B cell (primary cell): ENCODE measurements at regions not wholly inside any gene's neighbourhood (a gene's known extent, or its start where the extent isn't known, plus 50 kb on each side); places are given as distances from the start of the nearest gene placed in this dataset.

Experiments
- ATAC-seq: fragments of 200-7000 bp; cut with Tn5 transposase; one replicate; pipeline ENCODE4 v1.10.0; 2021; ENCODE audit warnings: low read depth, mild to moderate bottlenecking, moderate number of reproducible peaks, moderate library complexity
- CTCF ChIA-PET: fragments of 350-600 bp; sonication (Branson Sonifier 250); formaldehyde crosslinking; loops from one replicate; lab custom pipeline; 2021; ENCODE audit warnings: antibody characterized with exemption, inconsistent platforms; lab: Charles Lee
- POLR2A ChIA-PET: fragments of 350-600 bp; sonication (Branson Sonifier 250); formaldehyde crosslinking; loops from one replicate; lab custom pipeline; 2021; ENCODE audit warnings: antibody characterized with exemption; lab: Charles Lee
- DNase-seq: peaks from one replicate; pipeline ENCODE4 v3.0.0; 2013
- H2AFZ ChIP-seq: 2 replicates; pipeline ENCODE4 v1.6.1; 2012; ENCODE audit warnings: mild to moderate bottlenecking, low read depth, low read length; ENCODE audit not compliant: insufficient read depth, poor library complexity, severe bottlenecking
- H3K27ac ChIP-seq, 2 donors: 1 replicate in 1 of 2; 2 replicates in 1 of 2; pipeline ENCODE4 v1.5.1; 2012 to 2013; ENCODE audit warnings: low read length in 2 of 2, mild to moderate bottlenecking in 2 of 2, moderate library complexity in 1 of 2
- H3K27me3 ChIP-seq, 4 experiments: fragments of 200-600 bp in 1 of 4; sonication (generic) in 1 of 4; replicated peaks in 1 of 4; 1 replicate in 2 of 4; 2 replicates in 2 of 4; pipeline versions ENCODE4 v1.6.1 to v1.7.0; 2013 to 2016; ENCODE audit warnings: low read length in 3 of 4, mild to moderate bottlenecking in 2 of 4, mixed read lengths in 1 of 4, moderate library complexity in 1 of 4; ENCODE audit not compliant: insufficient read depth in 4 of 4, control insufficient read depth in 3 of 4; ENCODE audit errors: control extremely low read depth in 1 of 4
- H3K36me3 ChIP-seq, 2 experiments: replicated peaks in 1 of 2; 1 replicate in 1 of 2; 2 replicates in 1 of 2; pipeline versions ENCODE4 v1.6.1 to v1.7.1; 2013; ENCODE audit warnings: low read length in 1 of 2; ENCODE audit not compliant: insufficient read depth in 2 of 2, control insufficient read depth in 1 of 2; ENCODE audit errors: control extremely low read depth in 1 of 2, extremely low read depth in 1 of 2
- H3K4me1 ChIP-seq, 2 donors: fragments of 200-600 bp in 1 of 2; sonication (generic) in 1 of 2; 1 replicate in 1 of 2; 2 replicates in 1 of 2; pipeline versions ENCODE4 v1.5.1 to v1.6.1; 2013 to 2017; ENCODE audit warnings: low read length in 2 of 2; ENCODE audit not compliant: control insufficient read depth in 2 of 2, insufficient read depth in 2 of 2
- H3K4me2 ChIP-seq: replicated peaks from 2 replicates; pipeline ENCODE3; 2012; ENCODE audit warnings: mild to moderate bottlenecking, low read depth, low read length; ENCODE audit not compliant: poor library complexity, severe bottlenecking
- H3K4me3 ChIP-seq, 5 experiments: fragments of 200-600 bp in 1 of 5; sonication (generic) in 1 of 5; 1 replicate in 3 of 5; 2 replicates in 2 of 5; pipeline versions ENCODE4 v1.5.1 to v1.7.0; 2011 to 2016; ENCODE audit warnings: low read length in 4 of 5, mild to moderate bottlenecking in 4 of 5, low read depth in 2 of 5, control low read depth in 1 of 5, moderate library complexity in 1 of 5; ENCODE audit not compliant: insufficient read depth in 1 of 5; ENCODE audit errors: control extremely low read depth in 1 of 5, extremely low read depth in 1 of 5
- H3K79me2 ChIP-seq: fragments of 200-600 bp; sonication (generic); one replicate; pipeline ENCODE4 v1.6.0; 2016; ENCODE audit warnings: low read length; ENCODE audit not compliant: control insufficient read depth, insufficient read depth
- H3K9ac ChIP-seq: fragments of 200-600 bp; sonication (generic); 2 replicates; pipeline ENCODE4 v1.6.1; 2017; ENCODE audit warnings: mild to moderate bottlenecking, low read length, moderate library complexity
- H3K9me3 ChIP-seq, 3 donors: one replicate each; pipeline versions ENCODE4 v1.6.1 to v1.7.1; 2013; ENCODE audit warnings: low read length in 2 of 3; ENCODE audit not compliant: control insufficient read depth in 2 of 3, insufficient read depth in 1 of 3; ENCODE audit errors: control extremely low read depth in 1 of 3
- H4K20me1 ChIP-seq: 2 replicates; pipeline ENCODE4 v1.6.0; 2012; ENCODE audit warnings: mild to moderate bottlenecking, low read length; ENCODE audit not compliant: insufficient read depth, control insufficient read depth, poor library complexity, severe bottlenecking
- H3K27ac Mint-ChIP-seq: one replicate; pipeline ENCODE4 v1.8.0; 2021; ENCODE audit warnings: mixed read lengths
- H3K27me3 Mint-ChIP-seq: one replicate; pipeline ENCODE4 v1.8.0; 2021; ENCODE audit warnings: mixed read lengths
- H3K4me1 Mint-ChIP-seq: one replicate; pipeline ENCODE4 v1.8.0; 2021; ENCODE audit warnings: mixed read lengths
- H3K4me3 Mint-ChIP-seq: one replicate; pipeline ENCODE4 v1.8.0; 2021; ENCODE audit warnings: mixed read lengths
- H3K9me3 Mint-ChIP-seq: one replicate; pipeline ENCODE4 v1.8.0; 2022; ENCODE audit warnings: mixed read lengths; ENCODE audit not compliant: insufficient read depth
- CTCF ChIP-seq: fragments of 200-600 bp; IDR thresholded peaks from one replicate; pipeline ENCODE4 v1.8.0; 2022; ENCODE audit warnings: antibody characterized with exemption, mild to moderate bottlenecking
- EZH2 ChIP-seq: IDR thresholded peaks from 2 replicates; pipeline ENCODE4 v1.6.1; 2012; ENCODE audit warnings: borderline replicate concordance, low read depth, mild to moderate bottlenecking, moderate library complexity, low read length; ENCODE audit not compliant: insufficient read depth, poor library complexity, severe bottlenecking
- WGBS: methylation state at CpG from one replicate; pipeline ENCODE4 v1.1.5; 2013; ENCODE audit warnings: missing lambda C conversion rate; ENCODE audit not compliant: insufficient coverage; 5-methylcytosine and 5-hydroxymethylcytosine counted together
- intact Hi-C: fragments of 100-400 bp; cut with micrococcal nuclease; formaldehyde crosslinking; loops from one replicate; pipeline ENCODE4 v1.10.0; 2022

GRCh38 chr17:59476413-59476812 is 89.0 kb upstream of the DHX40 start:
- Mint-ChIP-seq H3K27ac (no peak overlapping the region), H3K4me3 (no peak overlapping the region), H3K9me3 (no peaks in the 10 kb centered on the region), H3K4me1 (no peaks in the 10 kb centered on the region), H3K27me3 (no peaks in the 10 kb centered on the region)
- Histone ChIP-seq H4K20me1 (no peaks in the 10 kb centered on the region), H3K27ac (no peak overlapping the region), H3K36me3 (no peaks in the 10 kb centered on the region), H3K4me3 (no peak overlapping the region), H3K9ac (no peak overlapping the region), H3K27me3 (peaks cover 0 to 7% (median 0%) of the 10 kb centered on the region in 4 experiments), H3K4me1 (no peaks in the 10 kb centered on the region), H3K79me2 (no peaks in the 10 kb centered on the region), H2AFZ (no peak overlapping the region), H3K9me3 (peaks cover 0 to 4% (median 0%) of the 10 kb centered on the region in 3 donors), H3K4me2 (no peak overlapping the region)
- WGBS = 100% methylated on average over 1 of the region's 5 CpGs
- DNase-seq = no peak
- CTCF ChIA-PET = no interaction called here
- intact Hi-C loops = no loop called here
- no peak for ATAC-seq
- TF ChIP-seq EZH2 (no peak), CTCF (no peak)
- POLR2A ChIA-PET = no interaction called here

DNA sequence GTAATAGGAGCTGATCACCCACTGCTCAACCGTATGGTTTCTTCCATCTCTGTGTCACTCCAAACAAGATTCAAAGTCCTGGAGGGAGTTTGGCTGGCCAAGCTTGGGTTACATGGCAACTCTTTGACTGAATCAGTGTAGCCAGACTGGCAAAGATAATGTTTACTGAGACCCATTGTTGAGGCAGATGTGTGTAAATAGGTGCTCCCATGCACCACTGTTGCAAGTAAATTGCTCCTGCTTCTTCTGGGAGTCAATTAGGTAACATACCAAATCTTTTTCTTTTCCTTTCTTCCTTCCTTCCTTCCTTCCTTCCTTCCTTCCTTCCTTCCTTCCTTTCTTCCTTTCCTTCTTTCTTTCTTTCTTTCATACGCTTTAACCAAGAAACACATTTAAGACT is 86.3 kb upstream of the DHX40 start:
- Mint-ChIP-seq H3K4me1 (peaks cover 2% of the 10 kb centered on the region), H3K9me3 (no peaks in the 10 kb centered on the region), H3K4me3 (no peak overlapping the region), H3K27ac (no peak overlapping the region), H3K27me3 (peaks cover 9% of the 10 kb centered on the region)
- H3K4me3 ChIP-seq = no peak overlapping the region
- peaks cover 0 to 3% of the 10 kb centered on the region in 2 donors for H3K4me1 ChIP-seq
- no peak overlapping the region for H3K4me2 ChIP-seq
- ATAC-seq = no peak
- no peaks in the 10 kb centered on the region for H3K36me3 ChIP-seq
- TF ChIP-seq CTCF = no peak
- TF ChIP-seq EZH2 = no peak
- no peak overlapping the region for H3K9ac ChIP-seq
- ChIA-PET POLR2A (no interaction called here), CTCF (no interaction called here)
- peaks cover 0 to 9% (median 0%) of the 10 kb centered on the region in 3 donors for H3K9me3 ChIP-seq
- no peak overlapping the region for H3K27ac ChIP-seq
- no CpG with 5 or more reads among the region's 2 CpGs for WGBS
- intact Hi-C loops = no loop called here
- peaks cover 0 to 9% (median 0%) of the 10 kb centered on the region in 4 experiments for H3K27me3 ChIP-seq
- no peaks in the 10 kb centered on the region for H4K20me1 ChIP-seq
- no peak for DNase-seq
- H2AFZ ChIP-seq = no peak overlapping the region
- no peaks in the 10 kb centered on the region for H3K79me2 ChIP-seq
